KMS-11 (cell line): ENCODE measurements at regions not wholly inside any gene's neighbourhood (a gene's known extent, or its start where the extent isn't known, plus 50 kb on each side); places are given as distances from the start of the nearest gene placed in this dataset.

Experiments
- H2AFZ ChIP-seq: fragments of 200-600 bp; sonication (generic); 2 replicates; pipeline ENCODE4 v1.6.1; 2016; ENCODE audit warnings: antibody characterized with exemption, mixed run types, low read depth
- H3K27ac ChIP-seq: fragments of 200-600 bp; sonication (generic); 2 replicates; pipeline ENCODE4 v1.6.1; 2016; ENCODE audit warnings: mild to moderate bottlenecking, mixed run types
- H3K27me3 ChIP-seq: fragments of 200-600 bp; sonication (generic); 2 replicates; pipeline ENCODE4 v1.6.1; 2017; ENCODE audit warnings: mild to moderate bottlenecking, low read depth, mixed run types, moderate library complexity; ENCODE audit not compliant: insufficient read depth
- H3K36me3 ChIP-seq: fragments of 200-600 bp; sonication (generic); 2 replicates; pipeline ENCODE4 v1.6.1; 2017; ENCODE audit warnings: mild to moderate bottlenecking, mixed run types; ENCODE audit not compliant: insufficient read depth
- H3K4me1 ChIP-seq: fragments of 200-600 bp; sonication (generic); 2 replicates; pipeline ENCODE4 v1.6.1; 2016; ENCODE audit warnings: mild to moderate bottlenecking, low read depth, mixed run types; ENCODE audit not compliant: poor library complexity, severe bottlenecking
- H3K4me2 ChIP-seq: fragments of 200-600 bp; sonication (generic); 2 replicates; pipeline ENCODE4 v1.7.0; 2016; ENCODE audit warnings: mild to moderate bottlenecking, mixed run types
- H3K4me3 ChIP-seq: fragments of 200-600 bp; sonication (generic); IDR thresholded peaks from 2 replicates; pipeline ENCODE4 v1.6.1; 2017; ENCODE audit warnings: low read depth, low read length, mixed read lengths; ENCODE audit not compliant: insufficient read depth
- H3K79me2 ChIP-seq: fragments of 200-600 bp; sonication (generic); 2 replicates; pipeline ENCODE4 v1.6.1; 2016; ENCODE audit warnings: low read depth, mixed run types; ENCODE audit not compliant: insufficient read depth
- H3K9ac ChIP-seq: fragments of 200-600 bp; sonication (generic); 2 replicates; pipeline ENCODE4 v1.6.1; 2016; ENCODE audit warnings: mild to moderate bottlenecking, mixed run types
- H4K20me1 ChIP-seq: fragments of 200-600 bp; sonication (generic); 2 replicates; pipeline ENCODE4 v1.6.1; 2016; ENCODE audit warnings: mild to moderate bottlenecking, mixed run types; ENCODE audit not compliant: insufficient read depth
- TF ChIP-seq, protein P1 (sequence below): fragments of 200-600 bp; sonication (generic); conservative IDR thresholded peaks from 2 replicates; pipeline ENCODE4 v1.6.1; 2017; ENCODE audit warnings: low read depth, mild to moderate bottlenecking, antibody characterized with exemption, low read length, moderate library complexity, mixed read lengths

DNA sequence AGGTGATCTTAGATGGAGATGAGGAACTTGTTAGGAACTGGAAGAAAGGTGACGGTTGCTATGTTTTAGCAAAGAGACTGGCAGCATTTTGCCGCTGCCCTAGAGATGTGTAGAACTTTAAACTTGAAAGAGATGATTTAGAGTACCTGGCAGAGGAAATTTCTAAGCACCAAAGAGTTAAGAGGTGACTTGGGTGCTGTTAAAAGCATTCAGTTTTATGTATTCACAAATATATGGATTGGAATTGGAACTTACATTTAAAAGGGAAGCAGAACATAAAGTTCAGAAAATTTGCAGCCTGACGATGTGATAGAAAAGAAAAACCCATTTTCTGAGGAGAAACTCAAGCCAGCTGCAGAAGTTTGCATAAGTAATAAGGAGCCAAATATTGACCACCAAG lies 176.3 kb downstream of the MOXD1 start:
- no peaks in the 10 kb centered on the region for H3K79me2 ChIP-seq
- H3K4me3 ChIP-seq, result no peak overlapping the region
- TF ChIP-seq, protein P1, sequence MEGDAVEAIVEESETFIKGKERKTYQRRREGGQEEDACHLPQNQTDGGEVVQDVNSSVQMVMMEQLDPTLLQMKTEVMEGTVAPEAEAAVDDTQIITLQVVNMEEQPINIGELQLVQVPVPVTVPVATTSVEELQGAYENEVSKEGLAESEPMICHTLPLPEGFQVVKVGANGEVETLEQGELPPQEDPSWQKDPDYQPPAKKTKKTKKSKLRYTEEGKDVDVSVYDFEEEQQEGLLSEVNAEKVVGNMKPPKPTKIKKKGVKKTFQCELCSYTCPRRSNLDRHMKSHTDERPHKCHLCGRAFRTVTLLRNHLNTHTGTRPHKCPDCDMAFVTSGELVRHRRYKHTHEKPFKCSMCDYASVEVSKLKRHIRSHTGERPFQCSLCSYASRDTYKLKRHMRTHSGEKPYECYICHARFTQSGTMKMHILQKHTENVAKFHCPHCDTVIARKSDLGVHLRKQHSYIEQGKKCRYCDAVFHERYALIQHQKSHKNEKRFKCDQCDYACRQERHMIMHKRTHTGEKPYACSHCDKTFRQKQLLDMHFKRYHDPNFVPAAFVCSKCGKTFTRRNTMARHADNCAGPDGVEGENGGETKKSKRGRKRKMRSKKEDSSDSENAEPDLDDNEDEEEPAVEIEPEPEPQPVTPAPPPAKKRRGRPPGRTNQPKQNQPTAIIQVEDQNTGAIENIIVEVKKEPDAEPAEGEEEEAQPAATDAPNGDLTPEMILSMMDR, result no peak
- H4K20me1 ChIP-seq, result no peaks in the 10 kb centered on the region
- no peak overlapping the region for H3K4me2 ChIP-seq
- H3K27me3 ChIP-seq, result no peaks in the 10 kb centered on the region
- H3K9ac ChIP-seq, result no peak overlapping the region
- H3K4me1 ChIP-seq, result no peaks in the 10 kb centered on the region
- H3K36me3 ChIP-seq, result no peaks in the 10 kb centered on the region
- H2AFZ ChIP-seq, result no peak overlapping the region
- no peak overlapping the region for H3K27ac ChIP-seq

DNA sequence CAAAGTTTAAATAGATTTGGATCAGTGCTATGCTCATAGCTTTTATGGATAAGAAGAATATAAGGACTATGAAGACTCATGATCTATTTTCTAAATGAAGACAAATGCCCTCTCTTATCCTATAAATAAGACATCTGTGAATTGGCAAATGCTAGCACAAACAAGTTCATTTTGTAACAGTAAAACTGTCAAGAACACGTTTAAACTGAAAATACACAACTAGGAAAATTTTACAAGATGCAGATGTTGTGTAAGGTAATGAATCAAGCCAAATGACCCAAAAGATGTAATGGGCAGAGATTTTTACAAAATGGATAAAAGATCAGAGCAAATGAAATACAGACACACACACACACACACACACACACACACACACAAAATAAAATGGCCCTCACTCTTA lies 180.5 kb downstream of the MOXD1 start:
- H3K9ac ChIP-seq, result no peak overlapping the region
- H3K27ac ChIP-seq, result no peak overlapping the region
- no peaks in the 10 kb centered on the region for H3K79me2 ChIP-seq
- H3K36me3 ChIP-seq, result no peaks in the 10 kb centered on the region
- TF ChIP-seq, protein P1, result no peak
- no peak overlapping the region for H2AFZ ChIP-seq
- H4K20me1 ChIP-seq, result no peaks in the 10 kb centered on the region
- H3K4me2 ChIP-seq, result no peak overlapping the region
- no peaks in the 10 kb centered on the region for H3K4me1 ChIP-seq
- H3K27me3 ChIP-seq, result no peaks in the 10 kb centered on the region
- H3K4me3 ChIP-seq, result no peak overlapping the region

DNA sequence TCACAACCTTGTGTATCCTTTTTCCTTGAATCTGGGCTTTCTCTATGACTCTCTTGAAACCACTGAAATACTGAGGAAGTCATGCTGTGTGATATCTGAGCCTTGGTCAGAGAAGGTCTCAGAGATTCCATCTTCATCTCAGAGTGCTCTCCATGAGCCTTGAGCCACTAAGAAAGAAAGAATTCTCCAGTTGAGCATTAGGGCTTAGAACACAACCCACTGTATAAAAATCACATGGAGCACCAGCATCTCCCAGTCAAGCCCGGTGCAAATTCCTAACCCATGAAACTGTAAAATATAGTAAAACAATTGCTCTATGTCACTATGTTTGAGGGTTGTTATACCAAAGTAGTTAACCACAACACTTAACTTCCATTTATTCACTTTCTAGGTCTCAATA lies 181.4 kb downstream of the MOXD1 start:
- H3K4me2 ChIP-seq, result no peak overlapping the region
- TF ChIP-seq, protein P1, result no peak
- no peak overlapping the region for H3K4me3 ChIP-seq
- no peaks in the 10 kb centered on the region for H3K79me2 ChIP-seq
- H3K9ac ChIP-seq, result no peak overlapping the region
- H3K27me3 ChIP-seq, result no peaks in the 10 kb centered on the region
- no peaks in the 10 kb centered on the region for H4K20me1 ChIP-seq
- H2AFZ ChIP-seq, result no peak overlapping the region
- no peaks in the 10 kb centered on the region for H3K36me3 ChIP-seq
- H3K27ac ChIP-seq, result no peak overlapping the region
- no peaks in the 10 kb centered on the region for H3K4me1 ChIP-seq

DNA sequence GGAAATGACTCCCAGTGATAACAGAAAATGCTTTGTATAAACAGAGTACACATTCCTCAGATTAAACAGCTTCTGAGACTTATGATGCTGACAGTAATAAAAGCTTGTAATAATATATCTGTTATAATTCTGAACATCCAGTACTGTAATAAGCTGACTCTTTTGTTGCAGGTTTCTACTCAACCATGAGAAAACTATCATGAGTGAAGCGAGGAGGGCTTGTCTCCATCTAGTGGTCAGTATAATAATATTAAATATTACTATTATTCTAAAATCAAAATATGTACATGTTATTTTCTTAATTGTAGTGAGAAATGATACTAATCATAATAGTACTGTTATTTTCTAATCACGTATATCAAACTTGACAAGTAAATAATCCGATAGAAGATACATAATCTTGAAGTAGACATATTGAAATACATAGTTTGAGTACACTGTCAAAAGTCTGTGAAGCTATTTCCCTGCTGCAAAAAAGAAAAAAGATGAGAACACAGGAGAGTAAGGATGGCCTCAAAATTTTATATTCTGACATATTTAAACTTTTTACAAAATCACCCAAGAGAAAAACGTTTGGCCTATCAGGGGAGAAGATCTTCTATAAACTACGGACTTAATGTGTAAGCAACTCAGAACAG lies 183.1 kb downstream of the MOXD1 start:
- Histone ChIP-seq H3K4me3 (no peak overlapping the region), H3K79me2 (no peaks in the 10 kb centered on the region), H3K36me3 (no peaks in the 10 kb centered on the region), H3K4me2 (no peak overlapping the region), H3K27ac (no peak overlapping the region), H4K20me1 (no peaks in the 10 kb centered on the region), H3K9ac (no peak overlapping the region), H2AFZ (no peak overlapping the region), H3K27me3 (no peaks in the 10 kb centered on the region), H3K4me1 (no peaks in the 10 kb centered on the region)
- TF ChIP-seq, protein P1, result peak; percentile 61; the same call in 1 of the 2 replicates
